ENCODE measurements at regions not wholly inside any gene's neighbourhood (a gene's known extent, or its start where the extent isn't known, plus 50 kb on each side); places are given as distances from the start of the nearest gene placed in this dataset.
A peak's percentile ranks its signal among the peaks of the same experiment; 100 is the strongest.
"Not testable (repeated sequence)": the region's sequence is repeated elsewhere in the genome, so short reads cannot be mapped to it uniquely, and the experiment has no call there.

DNA sequence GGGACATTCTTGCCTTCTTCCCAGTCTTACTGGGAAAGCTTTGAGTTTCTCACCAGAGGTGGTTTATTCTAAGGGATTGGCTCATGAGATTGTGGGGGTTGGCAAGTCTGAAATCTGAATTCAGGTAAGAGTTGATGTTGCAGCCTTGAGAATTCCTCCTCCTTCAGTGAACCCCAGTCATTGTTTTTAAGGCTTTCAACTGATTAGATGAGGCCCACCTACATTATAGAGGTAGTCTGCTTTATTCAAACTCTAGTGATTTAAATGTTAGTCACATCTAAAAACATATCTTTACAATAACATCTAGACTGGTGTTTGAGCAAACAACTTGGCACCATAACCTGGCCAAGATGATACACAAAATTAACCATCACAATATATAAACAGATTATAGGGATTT lies 156.5 kb upstream of the MED14 start:
- no peak for DNase-seq

DNA sequence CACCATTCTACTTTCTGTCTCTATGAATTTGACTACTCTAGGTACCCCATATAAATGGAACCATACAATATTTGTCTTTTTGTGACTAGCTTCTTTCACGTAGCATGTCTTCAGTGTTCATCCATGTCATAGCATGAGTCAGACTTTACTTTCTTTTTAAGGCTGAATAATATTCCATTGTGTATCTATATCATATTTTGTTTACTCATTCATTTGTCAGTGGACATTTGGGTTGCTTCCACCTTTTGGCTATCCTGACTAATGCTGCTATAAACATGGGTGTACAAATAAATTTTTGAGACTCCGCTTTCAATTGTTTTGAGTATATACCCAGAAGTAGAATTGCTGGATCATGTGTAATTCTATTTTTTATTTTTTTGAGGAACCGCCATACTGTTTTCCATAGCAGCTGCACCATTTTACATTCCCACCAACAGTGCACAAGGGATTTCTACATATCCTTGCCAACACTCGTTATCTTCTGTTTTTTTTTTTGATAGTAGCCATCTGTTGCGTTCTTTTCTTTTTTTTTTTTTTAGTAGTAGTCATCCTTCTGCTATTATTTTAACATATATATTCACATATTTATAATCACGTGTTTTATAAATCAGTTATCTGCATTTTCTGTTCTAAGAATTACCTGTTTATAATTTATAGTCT lies 158.0 kb upstream of the MED14 start:
- DNase-seq, result no peak

DNA sequence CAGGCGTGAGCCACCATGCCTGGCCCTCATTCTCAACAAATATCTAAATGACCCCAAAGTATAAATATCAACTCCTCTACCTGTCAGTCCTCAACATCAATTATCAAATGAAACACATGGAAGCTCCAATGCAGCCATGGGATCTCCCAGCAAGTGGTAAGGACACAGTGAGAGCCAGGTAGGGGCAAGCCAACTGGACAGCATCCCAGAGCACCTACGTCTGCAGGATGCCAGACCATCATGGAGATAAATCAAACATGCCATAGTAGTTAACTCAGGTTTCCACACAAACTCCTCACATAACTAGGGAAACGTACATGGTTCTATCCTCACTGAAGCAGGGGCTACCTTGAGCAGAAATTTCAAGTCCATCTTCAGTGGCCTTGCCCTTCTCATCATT lies 159.9 kb upstream of the MED14 start:
- DNase-seq, result no peak

DNA sequence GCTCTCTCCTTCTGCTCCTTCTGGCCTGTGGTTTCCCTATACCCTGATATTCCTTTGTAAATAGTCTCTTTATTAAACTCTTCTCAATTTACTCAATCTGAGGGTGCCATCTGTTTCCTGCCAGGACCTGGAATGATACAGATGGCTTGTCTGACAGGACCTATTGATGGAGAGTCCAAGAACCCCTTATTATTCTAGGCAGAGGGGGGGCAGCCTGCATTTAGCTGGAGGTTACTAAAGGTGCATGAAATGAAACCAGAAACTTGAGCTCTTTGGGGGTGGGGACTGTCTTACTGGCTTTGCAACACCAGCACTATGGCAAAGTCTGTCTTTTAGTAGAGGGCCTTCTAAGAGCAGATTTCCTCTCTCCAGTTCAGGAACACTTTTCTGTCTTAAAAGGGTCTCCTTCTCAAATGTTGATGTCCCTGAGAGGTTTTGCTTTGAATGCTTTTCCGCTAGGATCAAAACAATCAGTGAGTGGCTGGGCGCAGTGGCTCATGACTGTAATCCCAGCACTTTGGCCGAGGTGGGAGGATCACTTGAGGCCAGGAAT lies 162.5 kb upstream of the MED14 start:
- DNase-seq, result peak; percentile 16

DNA sequence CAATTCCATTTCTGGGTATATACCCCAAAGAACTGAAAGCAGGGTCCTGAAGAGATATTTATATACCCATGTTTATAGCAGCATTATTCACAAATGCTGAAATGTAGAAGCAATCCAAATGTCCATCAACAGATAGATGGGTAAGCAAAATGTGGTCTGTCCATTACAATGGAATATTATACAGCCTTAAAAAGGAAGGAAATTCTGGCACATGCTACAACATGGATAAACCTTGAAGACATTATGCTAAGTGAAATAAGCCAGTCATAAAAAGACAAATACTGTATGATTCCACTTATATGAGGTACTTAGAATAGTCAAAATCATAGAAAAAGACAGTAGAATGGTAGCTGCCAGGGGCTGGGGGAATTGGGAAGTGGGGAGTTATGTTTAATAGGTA lies 169.4 kb upstream of the MED14 start:
- not testable (repeated sequence) for DNase-seq

DNA sequence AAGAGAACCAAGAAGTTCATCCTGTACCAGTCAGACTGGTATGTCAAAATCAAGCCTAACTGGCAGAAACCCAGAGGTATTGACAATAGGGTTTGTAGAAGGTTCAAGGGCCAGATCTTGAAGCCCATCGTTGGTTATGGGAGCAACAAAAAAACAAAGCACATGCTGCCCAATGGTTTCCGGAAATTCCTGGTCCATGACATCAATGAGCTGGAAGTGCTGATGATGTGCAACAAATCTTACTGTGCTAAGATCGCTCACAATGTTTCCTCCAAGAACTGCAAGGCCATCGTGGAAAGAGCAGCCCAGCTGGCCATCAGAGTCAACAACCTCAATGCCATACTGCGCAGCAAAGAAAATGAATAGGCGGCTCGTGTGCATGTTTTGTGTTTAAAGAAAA lies 172.7 kb upstream of the MED14 start:
- DNase-seq, result no peak

DNA sequence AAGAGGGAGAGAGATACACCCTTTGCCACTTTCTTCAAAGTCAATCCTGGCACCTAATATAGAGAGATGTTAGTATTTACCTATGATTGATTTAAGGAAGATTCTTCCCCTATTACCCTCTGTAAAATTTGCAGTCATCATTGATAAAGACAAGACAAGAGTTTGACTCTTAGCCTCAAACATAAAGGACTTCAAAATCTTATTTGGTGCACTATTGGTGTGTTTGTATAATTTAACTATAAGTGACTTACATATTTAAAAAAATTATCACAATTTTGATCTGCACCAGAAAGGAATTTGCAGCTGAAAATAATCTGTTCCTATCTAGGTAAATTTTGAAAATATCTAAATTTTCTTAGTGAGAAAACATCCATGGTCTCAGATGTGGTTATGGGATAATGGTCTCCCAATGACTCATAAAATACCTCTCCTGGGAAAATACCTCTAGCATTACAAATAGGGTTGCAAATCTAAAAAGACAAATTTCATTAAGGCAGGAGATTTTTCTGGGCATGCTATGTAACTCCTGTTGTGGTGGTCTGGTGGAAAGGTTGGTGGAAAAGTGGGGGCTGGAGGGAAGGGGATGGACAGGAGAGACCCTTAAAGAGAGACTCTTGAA lies 173.6 kb upstream of the MED14 start:
- no peak for DNase-seq

DNA sequence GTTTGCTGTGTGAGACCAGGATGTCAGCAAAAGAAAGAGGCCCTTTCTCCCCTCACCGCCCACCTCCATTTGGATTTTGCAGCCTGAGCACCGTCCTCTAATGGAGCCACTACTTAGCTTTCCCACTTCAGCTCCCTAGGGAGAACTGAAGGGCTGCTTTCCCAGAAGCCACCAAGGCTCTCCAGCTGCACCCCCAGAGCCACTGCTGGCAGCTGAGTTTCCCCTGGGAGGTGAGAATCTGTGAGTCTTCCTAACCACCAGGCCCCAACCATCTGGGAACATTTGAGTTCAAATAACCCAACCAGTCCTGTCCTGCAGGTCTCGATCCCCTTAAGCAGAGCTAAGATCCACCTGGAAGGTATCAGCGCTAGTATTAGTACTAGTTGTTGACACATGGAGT lies 173.1 kb upstream of the USP9X start:
- DNase-seq, result no peak

DNA sequence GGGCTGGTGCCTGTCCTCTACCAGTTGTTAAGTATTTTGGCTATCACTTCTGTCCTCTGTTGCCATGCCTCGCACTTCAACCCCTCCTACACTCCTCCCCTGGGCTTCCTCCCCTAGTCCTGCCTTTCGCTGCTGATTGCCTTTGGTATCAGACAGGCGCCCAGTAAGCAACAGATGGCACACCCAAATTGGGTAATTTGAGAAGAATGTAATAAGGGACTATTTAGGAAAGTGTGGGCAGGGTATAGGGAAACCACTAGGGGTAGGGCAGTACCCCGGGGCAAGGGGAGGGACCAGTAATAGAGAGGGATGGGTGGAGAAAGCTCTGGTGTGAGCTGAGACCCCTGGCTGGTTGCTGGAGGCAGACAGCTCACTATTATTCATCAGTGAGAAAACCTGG lies 172.7 kb upstream of the USP9X start:
- no peak for DNase-seq

DNA sequence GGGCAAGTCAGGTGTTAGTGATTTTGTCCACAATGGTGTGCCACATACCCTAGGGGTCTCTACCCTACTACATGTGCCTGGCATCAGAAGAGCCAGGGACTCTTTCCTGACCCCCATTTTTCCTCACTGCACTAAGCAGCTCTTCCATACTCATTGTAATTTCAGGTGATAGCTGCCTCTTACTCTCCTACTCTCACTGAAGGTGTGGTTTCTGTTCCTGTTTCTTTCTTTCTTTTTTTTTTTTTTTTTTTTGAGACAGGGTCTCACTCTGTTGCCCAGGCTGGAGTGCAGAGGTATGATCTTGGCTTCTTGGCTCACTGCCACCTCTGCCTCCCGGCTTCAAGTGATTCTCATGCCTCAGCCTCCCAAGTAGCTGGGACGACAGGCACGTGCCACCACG lies 164.9 kb upstream of the USP9X start:
- no peak for DNase-seq

DNA sequence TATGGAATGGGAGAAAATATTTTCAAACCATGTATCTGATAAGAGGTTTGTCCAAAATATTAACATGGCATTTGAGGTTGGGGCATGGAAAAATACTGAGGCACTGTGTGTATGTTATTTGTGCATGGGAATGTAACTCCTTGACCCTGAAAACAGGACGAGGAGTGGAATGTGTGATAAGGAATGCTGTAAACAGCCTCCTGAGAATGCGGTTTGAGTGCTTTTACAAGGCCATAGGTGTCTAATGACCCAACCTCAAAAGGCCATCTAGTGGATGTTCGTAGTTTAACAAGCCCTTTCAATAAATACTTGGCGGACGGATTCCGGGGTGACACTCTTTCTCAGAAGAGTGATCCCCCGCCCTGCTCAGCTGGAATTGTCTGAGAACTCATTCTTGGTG lies 162.9 kb upstream of the USP9X start:
- no peak for DNase-seq

DNA sequence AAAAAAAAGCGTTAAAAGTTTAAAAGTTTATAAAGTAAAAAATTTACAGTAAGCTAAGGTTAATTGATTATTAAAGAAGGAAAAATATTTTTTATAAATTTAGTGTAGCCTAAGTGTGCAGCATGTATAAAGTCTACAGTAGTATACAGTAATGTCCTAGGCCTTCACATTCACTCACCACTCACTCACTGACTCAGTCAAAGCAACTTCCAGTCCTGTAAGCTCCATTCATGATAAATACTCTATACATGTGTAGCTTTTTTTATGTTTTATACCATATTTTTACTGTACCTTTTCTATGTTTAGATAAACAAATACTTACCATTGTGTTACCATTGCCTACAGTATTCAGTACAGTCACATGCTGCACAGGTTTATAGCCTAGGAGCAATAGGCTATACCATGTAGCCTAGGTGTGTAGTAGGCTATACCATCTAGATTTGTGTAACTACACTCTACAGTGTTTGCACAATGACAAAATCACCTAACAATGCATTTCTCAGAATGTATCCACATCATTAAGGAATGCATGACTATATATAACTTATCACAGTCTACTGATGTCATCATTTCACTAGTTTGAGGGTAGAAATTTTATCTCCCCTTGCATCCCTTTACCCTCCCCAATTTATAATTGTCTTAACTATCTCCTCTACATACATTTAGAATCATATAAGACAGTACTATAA lies 158.4 kb upstream of the USP9X start:
- not testable (repeated sequence) for DNase-seq

DNA sequence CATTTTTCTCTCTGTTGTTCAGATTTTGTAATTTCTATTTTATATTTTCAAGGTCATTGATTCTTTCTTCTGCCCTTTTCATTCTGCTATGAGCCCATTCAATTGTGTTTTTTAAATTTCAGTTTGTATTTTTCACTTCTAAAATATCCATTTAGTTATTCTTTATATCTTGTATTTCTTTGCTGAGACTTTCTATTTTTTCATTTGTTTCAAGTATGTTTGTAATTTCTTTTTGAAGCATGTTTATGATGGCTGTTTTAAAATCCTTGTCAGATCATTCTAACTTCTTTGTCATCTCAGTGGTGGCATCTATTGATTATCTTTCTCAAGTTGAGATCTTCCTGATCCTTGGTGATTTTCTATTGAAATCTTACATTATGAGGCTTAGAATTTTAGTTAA lies 157.2 kb upstream of the USP9X start:
- no peak for DNase-seq

DNA sequence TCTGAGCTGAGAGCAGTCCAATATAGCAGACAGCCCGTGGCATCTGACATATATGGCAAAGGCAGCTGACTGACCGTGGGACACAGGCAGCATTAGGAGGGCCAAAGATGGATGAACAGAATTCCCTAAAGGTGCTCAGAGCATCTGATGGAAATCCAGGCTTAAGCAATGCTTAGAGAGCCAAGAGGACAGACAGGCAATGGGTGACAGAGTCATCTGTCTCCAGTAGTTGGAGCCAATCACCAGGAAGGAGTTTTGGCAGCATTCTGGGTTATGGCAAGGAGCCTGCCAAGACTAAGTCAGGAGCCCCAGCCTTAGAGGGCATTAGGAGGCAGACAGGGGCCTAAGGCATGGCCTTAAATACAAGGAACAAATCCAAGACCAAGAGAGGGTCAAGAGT lies 153.3 kb upstream of the USP9X start:
- no peak for DNase-seq

DNA sequence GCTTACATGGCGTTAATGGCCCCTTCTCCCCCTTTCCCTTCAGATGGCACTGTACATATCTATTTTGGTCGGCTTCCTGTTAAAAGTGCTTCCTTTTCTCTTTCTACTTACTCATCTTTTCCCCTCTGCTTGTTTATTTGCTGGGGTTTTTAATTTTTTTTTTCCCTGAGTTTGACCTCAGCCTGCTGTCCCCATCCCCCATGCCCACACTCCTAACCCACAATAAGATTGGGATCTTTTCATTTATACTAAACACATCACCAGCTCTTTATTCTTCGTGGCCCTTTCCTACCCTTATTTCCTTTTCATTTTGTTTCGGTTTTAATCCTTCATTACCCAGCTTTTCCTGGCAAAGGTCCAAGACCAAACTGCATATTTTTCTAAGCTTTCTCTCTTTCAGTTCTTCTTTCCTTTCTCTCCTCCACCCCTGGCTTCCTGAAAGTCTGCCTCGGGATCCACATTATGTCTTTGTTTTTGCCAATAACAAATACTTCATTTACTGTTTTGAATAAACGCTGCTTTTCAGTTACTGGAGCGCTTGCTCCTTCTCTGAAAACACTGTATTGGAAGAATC lies 152.0 kb upstream of the USP9X start:
- peak; percentile 28 for DNase-seq

DNA sequence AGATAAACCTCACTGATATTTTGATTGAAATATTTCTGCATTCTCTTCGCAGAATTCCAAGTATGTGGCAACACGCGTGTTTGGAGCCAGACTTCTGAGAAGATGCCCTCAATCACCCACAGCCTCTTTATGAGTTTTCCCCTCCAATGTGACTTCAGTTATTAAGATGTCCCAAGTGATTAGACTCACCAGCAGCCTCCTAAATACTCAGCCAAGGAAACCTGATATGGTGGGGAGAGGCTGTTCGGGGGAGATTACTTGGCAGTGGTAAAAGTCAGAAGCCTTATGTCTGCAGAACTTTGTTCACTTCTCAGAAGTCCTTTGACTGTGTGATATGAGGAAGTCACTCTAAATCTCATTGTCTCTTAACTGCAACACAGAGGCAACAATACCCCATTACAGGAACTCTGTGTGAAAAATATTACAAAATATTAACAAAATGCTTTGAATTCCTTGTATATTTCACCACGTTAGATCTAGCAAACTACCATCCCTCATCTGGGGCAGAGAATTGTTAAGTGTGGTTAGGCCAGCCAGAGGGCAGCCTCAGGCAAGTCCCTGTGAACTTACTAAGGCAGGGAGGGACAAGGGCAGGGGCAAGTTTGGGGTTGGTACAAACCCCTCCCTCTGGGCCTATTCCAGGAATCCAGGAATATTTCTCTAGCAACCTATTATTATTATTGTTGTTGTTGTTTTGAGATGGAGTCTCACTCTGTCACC lies 151.4 kb upstream of the USP9X start:
- DNase-seq, result peak; percentile 31

DNA sequence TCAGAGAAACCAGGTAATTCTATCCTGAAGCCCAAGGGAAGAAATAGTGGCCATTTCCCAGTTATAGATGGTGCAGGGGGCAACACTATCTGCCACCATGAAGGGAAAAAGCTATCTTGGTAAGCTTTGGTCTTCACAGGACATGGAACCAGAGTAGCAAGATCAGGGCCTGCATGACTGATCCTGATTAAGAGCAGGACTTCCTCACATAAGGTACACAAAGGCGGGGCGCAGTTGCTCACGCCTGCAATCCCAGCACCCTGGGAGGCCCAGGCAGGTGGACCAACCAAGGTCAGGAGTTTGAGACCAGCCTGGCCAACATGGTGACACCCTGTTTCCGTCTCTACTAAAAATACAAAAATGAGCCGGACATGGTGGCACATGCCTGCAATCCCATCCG lies 148.4 kb upstream of the USP9X start:
- no peak for DNase-seq

DNA sequence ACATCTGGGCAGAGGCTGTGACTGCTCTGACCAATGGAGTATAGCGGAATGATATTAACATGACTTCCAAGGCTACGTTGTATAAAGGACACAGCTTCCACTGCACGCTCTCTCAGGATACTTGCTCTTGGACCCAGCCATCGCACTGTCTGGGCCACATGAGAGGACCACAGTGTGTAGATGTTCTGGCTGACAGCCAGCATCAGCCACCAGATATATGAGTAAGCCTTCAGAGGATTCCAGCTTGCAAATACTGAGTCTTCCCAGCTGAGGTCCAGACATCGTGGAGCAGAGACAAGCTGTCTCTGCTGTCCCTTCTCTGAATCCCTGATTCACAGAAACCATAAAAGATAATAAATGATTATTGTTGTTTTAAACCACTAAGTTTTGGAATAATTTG lies 146.8 kb upstream of the USP9X start:
- DNase-seq, result no peak

DNA sequence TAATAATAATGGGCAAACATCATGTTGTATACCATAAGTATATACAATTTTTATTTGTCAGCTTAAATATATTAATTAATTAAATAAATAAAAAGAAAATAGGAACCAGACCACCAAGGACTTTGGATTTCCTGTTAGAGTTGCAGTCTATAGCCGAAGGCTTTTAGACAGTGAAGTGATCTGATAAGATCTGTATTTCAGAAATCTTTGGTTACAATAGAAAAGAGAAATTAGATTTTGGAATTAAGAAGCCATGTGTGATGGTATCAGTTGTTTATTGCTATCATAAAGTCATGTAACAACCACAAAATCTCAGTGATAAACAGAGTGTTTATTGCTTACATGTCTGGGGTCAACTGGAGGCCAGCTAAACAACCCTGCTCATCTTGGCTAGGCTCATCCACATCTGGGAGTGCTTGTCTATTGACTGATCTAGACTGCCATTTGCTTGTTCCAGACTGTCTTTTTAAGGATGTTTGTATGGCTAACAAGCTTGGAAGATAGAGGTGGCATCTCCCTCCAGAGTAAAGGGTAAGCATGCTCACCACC lies 142.1 kb upstream of the USP9X start:
- no peak for DNase-seq

DNA sequence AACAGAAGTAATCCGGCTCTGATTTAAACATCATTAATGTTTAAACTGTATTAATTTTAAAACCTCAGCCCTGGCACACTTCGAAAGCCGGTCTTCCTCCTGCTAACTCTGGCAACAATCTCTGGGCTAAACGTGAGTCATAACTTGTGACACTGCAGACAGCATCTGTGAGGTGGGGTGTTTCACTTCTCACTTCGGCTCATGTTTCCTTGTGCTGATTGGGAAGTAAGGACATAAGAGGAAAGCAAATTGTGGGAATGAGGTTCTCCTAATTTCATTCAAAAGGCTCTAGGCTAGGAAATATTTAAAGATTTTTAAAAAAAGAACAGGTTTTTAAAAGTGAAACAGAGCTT lies 139.9 kb upstream of the USP9X start:
- DNase-seq, result no peak

DNA sequence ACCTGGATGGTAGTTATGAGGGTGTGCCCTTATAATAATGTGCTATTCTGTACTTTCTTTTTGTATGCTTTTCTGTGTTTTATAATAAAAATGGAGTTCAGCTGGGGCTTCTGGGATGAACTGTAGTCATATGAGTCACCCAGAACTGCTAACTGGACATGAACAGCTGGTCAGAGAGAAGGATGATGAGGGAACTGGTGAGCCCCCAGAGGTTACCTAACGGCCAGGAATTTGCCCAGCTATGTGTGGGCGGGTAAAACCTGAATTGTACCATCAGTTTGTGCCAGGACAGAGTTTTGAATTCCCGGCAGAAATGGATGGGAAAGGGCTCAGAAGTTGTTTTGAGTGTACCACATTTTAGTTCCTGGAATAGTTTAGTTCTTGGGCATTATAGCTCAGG lies 138.0 kb upstream of the USP9X start:
- DNase-seq, result no peak

DNA sequence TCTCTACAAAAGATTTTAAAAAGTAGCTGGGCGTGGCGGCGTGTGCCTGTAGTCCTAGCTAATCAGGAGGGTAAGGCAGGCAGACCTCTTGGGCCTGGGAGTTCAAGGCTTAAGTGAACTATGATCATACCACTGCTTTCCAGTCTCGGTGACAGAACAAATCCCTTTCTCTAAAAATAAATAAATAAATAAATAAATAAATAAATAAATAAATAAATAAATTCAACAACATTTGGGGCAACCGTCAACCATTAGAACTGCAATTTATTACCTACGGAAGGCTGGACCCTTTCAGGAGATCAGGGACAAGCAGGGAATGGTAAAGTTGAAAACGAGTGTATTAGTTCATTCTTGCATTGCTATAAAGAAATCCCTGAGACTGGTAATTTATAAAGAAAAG lies 136.2 kb upstream of the USP9X start:
- no peak for DNase-seq

DNA sequence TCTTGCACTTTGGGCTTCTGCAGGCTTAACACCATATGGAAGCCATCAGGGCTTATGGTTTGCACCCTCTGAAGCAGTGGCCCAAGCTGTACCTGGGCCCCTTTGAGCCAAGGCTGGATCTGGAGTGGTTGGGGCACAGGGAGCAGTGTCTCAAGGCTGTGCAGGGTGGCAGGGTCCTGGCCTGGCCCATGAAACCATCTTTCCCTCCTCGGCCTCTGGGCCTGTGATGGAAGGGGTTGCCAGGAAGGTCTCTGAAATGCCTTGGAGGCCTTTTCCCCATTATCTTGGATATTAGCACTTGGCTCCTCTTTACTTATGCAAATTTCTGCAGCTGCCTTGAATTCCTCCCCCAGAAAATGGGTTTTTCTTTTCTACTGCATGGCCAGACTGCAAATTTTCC lies 134.7 kb upstream of the USP9X start:
- DNase-seq, result no peak

Measured in right kidney (tissue), 1 donor.